Breast epithelium (tissue), 4 donors: ENCODE measurements at regions not wholly inside any gene's neighbourhood (a gene's known extent, or its start where the extent isn't known, plus 50 kb on each side); places are given as distances from the start of the nearest gene placed in this dataset.

Experiments
- DNase-seq, 2 donors: peaks; one replicate each; pipeline ENCODE4 v3.0.0-alpha.2; 2019; ENCODE audit warnings: low spot score in 2 of 2
- H3K27ac ChIP-seq, 2 donors: fragments of 200-600 bp; sonication (generic) in 1 of 2; one replicate each; pipeline ENCODE4 v1.5.1; 2016 to 2019; ENCODE audit warnings: mild to moderate bottlenecking in 1 of 2
- H3K27me3 ChIP-seq, 2 donors: fragments of 200-600 bp; sonication (generic) in 1 of 2; one replicate each; pipeline versions ENCODE4 v1.5.1 to v1.6.0; 2017 to 2019; ENCODE audit warnings: control low read depth in 1 of 2, mild to moderate bottlenecking in 1 of 2
- H3K36me3 ChIP-seq: fragments of 200-600 bp; one replicate; pipeline ENCODE4 v1.5.1; 2019
- H3K4me1 ChIP-seq, 2 donors: fragments of 200-600 bp; sonication (generic); one replicate each; pipeline ENCODE4 v1.5.1; 2016 to 2019; ENCODE audit warnings: control low read depth in 1 of 2
- H3K4me3 ChIP-seq, 3 donors: fragments of 200-600 bp; sonication (generic); 1 replicate in 2 of 3; 2 replicates in 1 of 3; pipeline ENCODE4 v1.5.1; 2016 to 2019; ENCODE audit warnings: mild to moderate bottlenecking in 3 of 3, moderate library complexity in 2 of 3
- H3K9me3 ChIP-seq, 2 donors: fragments of 200-600 bp; sonication (generic) in 1 of 2; one replicate each; pipeline ENCODE4 v1.5.1; 2016 to 2019; ENCODE audit warnings: control low read depth in 1 of 2
- POLR2A ChIP-seq: fragments of 450-650 bp; IDR thresholded peaks from one replicate; pipeline ENCODE4 v1.6.1; 2016; ENCODE audit warnings: antibody characterized with exemption, mild to moderate bottlenecking, moderate library complexity
- POLR2AphosphoS5 ChIP-seq, 3 donors: sonication (generic); formaldehyde crosslinking; IDR thresholded peaks; one replicate each; pipeline ENCODE4 v1.6.1; 2017; ENCODE audit warnings: antibody characterized with exemption in 3 of 3
- intact Hi-C: fragments of 100-400 bp; cut with DNase I; formaldehyde crosslinking; loops from one replicate; pipeline ENCODE4 v1.15.1; 2023; ENCODE audit warnings: low total_unique reads
- TF ChIP-seq, protein P1 (sequence below), 3 donors: fragments of 450-650 bp; IDR thresholded peaks; one replicate each; pipeline ENCODE4 v1.5.1; 2016 to 2017; ENCODE audit warnings: antibody characterized with exemption in 3 of 3, mild to moderate bottlenecking in 3 of 3, moderate library complexity in 3 of 3

DNA sequence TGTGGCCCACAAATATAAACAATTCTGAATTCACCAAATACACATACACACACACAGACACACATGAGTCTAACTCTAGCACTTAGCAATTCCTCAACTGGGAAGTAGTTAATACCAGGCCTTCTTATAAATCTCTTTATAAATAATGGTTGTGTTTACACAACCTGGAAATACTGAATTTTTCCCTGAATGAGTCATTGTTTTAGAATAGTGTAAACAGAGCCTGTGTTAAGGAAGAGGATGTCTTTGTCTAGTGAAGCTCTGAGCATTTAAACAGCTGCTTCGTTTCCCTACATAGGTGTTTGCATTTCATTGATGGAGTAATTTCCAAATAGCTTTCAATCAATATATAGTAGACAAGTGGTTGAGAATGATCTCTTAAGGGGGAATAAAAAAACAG lies 218.8 kb downstream of the BTG1 start:
- Histone ChIP-seq H3K27me3 (no peaks in the 10 kb centered on the region), H3K9me3 (no peaks in the 10 kb centered on the region), H3K27ac (no peak overlapping the region), H3K4me3 (no peak overlapping the region), H3K36me3 (no peaks in the 10 kb centered on the region), H3K4me1 (no peaks in the 10 kb centered on the region)
- TF ChIP-seq POLR2AphosphoS5 (IDR thresholded peaks at IDR 0.05) (no peak), POLR2A (no peak)
- TF ChIP-seq, protein P1, sequence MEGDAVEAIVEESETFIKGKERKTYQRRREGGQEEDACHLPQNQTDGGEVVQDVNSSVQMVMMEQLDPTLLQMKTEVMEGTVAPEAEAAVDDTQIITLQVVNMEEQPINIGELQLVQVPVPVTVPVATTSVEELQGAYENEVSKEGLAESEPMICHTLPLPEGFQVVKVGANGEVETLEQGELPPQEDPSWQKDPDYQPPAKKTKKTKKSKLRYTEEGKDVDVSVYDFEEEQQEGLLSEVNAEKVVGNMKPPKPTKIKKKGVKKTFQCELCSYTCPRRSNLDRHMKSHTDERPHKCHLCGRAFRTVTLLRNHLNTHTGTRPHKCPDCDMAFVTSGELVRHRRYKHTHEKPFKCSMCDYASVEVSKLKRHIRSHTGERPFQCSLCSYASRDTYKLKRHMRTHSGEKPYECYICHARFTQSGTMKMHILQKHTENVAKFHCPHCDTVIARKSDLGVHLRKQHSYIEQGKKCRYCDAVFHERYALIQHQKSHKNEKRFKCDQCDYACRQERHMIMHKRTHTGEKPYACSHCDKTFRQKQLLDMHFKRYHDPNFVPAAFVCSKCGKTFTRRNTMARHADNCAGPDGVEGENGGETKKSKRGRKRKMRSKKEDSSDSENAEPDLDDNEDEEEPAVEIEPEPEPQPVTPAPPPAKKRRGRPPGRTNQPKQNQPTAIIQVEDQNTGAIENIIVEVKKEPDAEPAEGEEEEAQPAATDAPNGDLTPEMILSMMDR (IDR thresholded peaks at IDR 0.05): no peak
- DNase-seq: no peak
- intact Hi-C loops: loop anchor here (5.0 kb wide), 1 partner anchor 95 kb away; no protein-coding TSS in a partner anchor

DNA sequence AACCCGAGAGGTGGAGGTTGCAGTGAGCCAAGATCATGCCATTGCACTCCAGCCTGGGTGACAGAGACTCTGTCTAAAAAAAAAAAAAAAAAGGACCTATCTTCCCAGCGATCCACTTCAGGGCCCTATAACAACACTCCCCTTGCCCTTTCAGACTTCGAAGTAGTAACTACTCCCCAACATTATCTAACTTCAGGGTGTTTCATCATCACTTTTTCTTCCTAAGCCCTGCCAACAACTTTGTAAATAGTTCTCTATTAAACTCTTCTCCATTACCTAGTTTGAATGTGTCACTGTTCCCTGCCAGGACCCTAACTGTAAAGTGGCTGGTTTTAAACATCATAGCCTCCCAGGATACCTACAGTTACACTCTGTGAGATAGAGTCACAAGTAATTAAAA lies 220.8 kb downstream of the BTG1 start:
- H3K27me3 ChIP-seq: no peaks in the 10 kb centered on the region
- H3K4me3 ChIP-seq: no peak overlapping the region
- no peak for DNase-seq
- intact Hi-C loops: loop anchor here (5.0 kb wide), 1 partner anchor 97 kb away; no protein-coding TSS in a partner anchor
- H3K27ac ChIP-seq: no peak overlapping the region
- no peaks in the 10 kb centered on the region for H3K4me1 ChIP-seq
- no peaks in the 10 kb centered on the region for H3K9me3 ChIP-seq
- H3K36me3 ChIP-seq: no peaks in the 10 kb centered on the region
- TF ChIP-seq POLR2A: no peak
- TF ChIP-seq, protein P1 (IDR thresholded peaks at IDR 0.05): no peak
- TF ChIP-seq POLR2AphosphoS5 (IDR thresholded peaks at IDR 0.05): no peak

DNA sequence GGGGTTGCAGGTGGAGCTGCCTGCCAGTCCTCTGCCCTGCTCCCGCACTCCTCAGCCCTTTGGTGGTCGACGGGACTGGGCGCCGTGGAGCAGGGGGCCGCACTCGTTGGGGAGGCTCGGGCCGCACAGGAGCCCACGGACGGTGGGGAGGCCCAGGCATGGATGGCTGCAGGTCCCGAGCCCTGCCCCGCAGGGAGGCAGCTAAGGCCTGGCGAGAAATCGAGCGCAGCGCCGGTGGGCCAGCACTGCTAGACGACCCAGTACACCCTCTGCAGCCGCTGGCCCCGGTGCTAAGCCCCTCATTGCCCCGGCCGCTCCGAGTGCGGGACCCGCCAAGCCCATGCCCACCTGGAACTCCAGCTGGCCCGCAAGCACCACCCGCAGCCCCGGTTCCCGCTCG lies 221.8 kb downstream of the BTG1 start:
- H3K27ac ChIP-seq: no peak overlapping the region
- H3K9me3 ChIP-seq: no peaks in the 10 kb centered on the region
- H3K4me3 ChIP-seq: no peak overlapping the region
- H3K36me3 ChIP-seq: no peaks in the 10 kb centered on the region
- TF ChIP-seq, protein P1 (IDR thresholded peaks at IDR 0.05): no peak
- TF ChIP-seq POLR2AphosphoS5 (IDR thresholded peaks at IDR 0.05) (no peak), POLR2A (no peak)
- H3K4me1 ChIP-seq: no peaks in the 10 kb centered on the region
- no peaks in the 10 kb centered on the region for H3K27me3 ChIP-seq
- DNase-seq: no peak
- intact Hi-C loops: no loop called here

DNA sequence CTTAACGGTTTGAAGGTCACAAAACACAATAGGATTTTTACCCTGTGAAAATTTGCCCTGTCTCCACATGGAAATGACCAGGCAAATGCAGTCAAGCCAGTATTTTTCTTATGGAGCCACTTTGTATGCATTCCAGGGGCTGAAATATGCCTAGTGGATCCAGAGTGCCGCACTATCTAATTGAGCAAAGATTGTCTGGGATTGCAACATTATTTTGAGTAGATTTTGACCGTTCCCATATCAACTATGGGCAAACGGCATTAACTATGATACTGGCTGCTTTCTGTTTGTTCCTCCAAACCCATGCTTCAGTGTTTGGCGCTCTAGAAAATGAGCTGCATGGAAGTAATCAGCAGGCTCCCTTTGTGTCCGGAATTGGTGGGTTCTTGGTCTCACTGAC lies 223.0 kb downstream of the BTG1 start:
- TF ChIP-seq POLR2AphosphoS5 (IDR thresholded peaks at IDR 0.05) (no peak), POLR2A (no peak)
- TF ChIP-seq, protein P1 (IDR thresholded peaks at IDR 0.05): no peak
- H3K36me3 ChIP-seq: no peaks in the 10 kb centered on the region
- no peak overlapping the region for H3K27ac ChIP-seq
- DNase-seq: no peak
- no peaks in the 10 kb centered on the region for H3K4me1 ChIP-seq
- H3K9me3 ChIP-seq: no peaks in the 10 kb centered on the region
- no peak overlapping the region for H3K4me3 ChIP-seq
- intact Hi-C loops: no loop called here
- no peaks in the 10 kb centered on the region for H3K27me3 ChIP-seq

DNA sequence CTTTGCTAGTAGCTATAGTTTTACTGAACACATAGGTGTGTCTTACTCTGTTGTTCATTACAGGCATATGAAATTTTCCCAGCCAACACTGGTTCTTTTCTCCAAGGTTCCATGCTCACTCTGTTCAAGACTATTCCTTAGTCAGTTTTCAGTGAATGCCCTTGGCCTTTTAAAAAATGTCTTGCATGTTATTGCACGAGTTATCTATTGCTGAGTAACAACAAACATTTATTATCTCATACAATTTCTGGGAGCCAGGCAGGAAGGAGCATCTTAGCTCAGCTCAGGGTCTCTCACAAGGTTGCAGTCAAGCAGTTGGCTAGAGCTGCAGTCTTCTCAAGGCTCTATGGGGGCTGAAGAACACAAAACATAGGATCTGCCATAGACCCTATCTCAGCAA lies 223.5 kb downstream of the BTG1 start:
- no peaks in the 10 kb centered on the region for H3K27me3 ChIP-seq
- no peak overlapping the region for H3K27ac ChIP-seq
- intact Hi-C loops: no loop called here
- no peak overlapping the region for H3K4me3 ChIP-seq
- H3K9me3 ChIP-seq: no peaks in the 10 kb centered on the region
- H3K4me1 ChIP-seq: no peaks in the 10 kb centered on the region
- no peaks in the 10 kb centered on the region for H3K36me3 ChIP-seq
- no peak for DNase-seq
- TF ChIP-seq POLR2A (no peak), POLR2AphosphoS5 (IDR thresholded peaks at IDR 0.05) (no peak)
- TF ChIP-seq, protein P1 (IDR thresholded peaks at IDR 0.05): no peak
